GM23248 (cell line): ENCODE measurements at regions not wholly inside any gene's neighbourhood (a gene's known extent, or its start where the extent isn't known, plus 50 kb on each side); places are given as distances from the start of the nearest gene placed in this dataset.

Experiments used
- DNase-seq: peaks from one replicate; pipeline ENCODE4 v3.0.0-alpha.2; 2015
- H2AFZ ChIP-seq: fragments of 200-600 bp; sonication (generic); 2 replicates; pipeline ENCODE4 v1.6.1; 2016; ENCODE audit warnings: antibody characterized with exemption
- H3F3A ChIP-seq: fragments of 200-600 bp; sonication (generic); 2 replicates; pipeline ENCODE4 v1.6.1; 2016; ENCODE audit warnings: mild to moderate bottlenecking, antibody characterized with exemption, mixed run types; ENCODE audit not compliant: insufficient read depth
- H3K27ac ChIP-seq: fragments of 200-600 bp; sonication (generic); 2 replicates; pipeline ENCODE4 v1.5.1; 2016; ENCODE audit warnings: mild to moderate bottlenecking
- H3K27me3 ChIP-seq: fragments of 200-600 bp; sonication (generic); replicated peaks from 2 replicates; pipeline ENCODE4 v1.6.1; 2016; ENCODE audit warnings: mild to moderate bottlenecking; ENCODE audit not compliant: insufficient read depth
- H3K36me3 ChIP-seq: fragments of 200-600 bp; sonication (generic); 2 replicates; pipeline ENCODE4 v1.6.1; 2016; ENCODE audit warnings: low read depth, mild to moderate bottlenecking
- H3K4me1 ChIP-seq: fragments of 200-600 bp; sonication (generic); 2 replicates; pipeline ENCODE4 v1.6.1; 2016; ENCODE audit warnings: mild to moderate bottlenecking; ENCODE audit not compliant: insufficient read depth
- H3K4me2 ChIP-seq: fragments of 200-600 bp; sonication (generic); one replicate; pipeline ENCODE4 v1.6.1; 2016; ENCODE audit warnings: mild to moderate bottlenecking; ENCODE audit not compliant: unreplicated experiment
- H3K4me3 ChIP-seq: fragments of 200-600 bp; sonication (generic); 2 replicates; pipeline ENCODE4 v1.5.1; 2016; ENCODE audit warnings: mild to moderate bottlenecking
- H3K79me2 ChIP-seq: fragments of 200-600 bp; sonication (generic); 2 replicates; pipeline ENCODE4 v1.6.1; 2016; ENCODE audit warnings: mild to moderate bottlenecking; ENCODE audit not compliant: insufficient read depth
- H3K9ac ChIP-seq: fragments of 200-600 bp; sonication (generic); 2 replicates; pipeline ENCODE4 v1.6.1; 2016; ENCODE audit warnings: mild to moderate bottlenecking
- H3K9me2 ChIP-seq: fragments of 200-600 bp; sonication (generic); 2 replicates; pipeline ENCODE4 v1.6.1; 2016; ENCODE audit warnings: mixed run types, mild to moderate bottlenecking, moderate library complexity; ENCODE audit not compliant: insufficient read depth
- H3K9me3 ChIP-seq: fragments of 200-600 bp; sonication (generic); one replicate; pipeline ENCODE4 v1.6.1; 2017; ENCODE audit warnings: low read depth
- H4K20me1 ChIP-seq: fragments of 200-600 bp; sonication (generic); 2 replicates; pipeline ENCODE4 v1.6.0; 2016; ENCODE audit not compliant: insufficient read depth
- EZH2 ChIP-seq: fragments of 200-600 bp; sonication (generic); IDR thresholded peaks from 2 replicates; pipeline ENCODE4 v1.6.1; 2018; ENCODE audit warnings: antibody characterized with exemption, mild to moderate bottlenecking; ENCODE audit not compliant: insufficient read depth, poor library complexity, severe bottlenecking
- EZH2phosphoT487 ChIP-seq: fragments of 200-600 bp; sonication (generic); IDR thresholded peaks from 2 replicates; pipeline ENCODE4 v1.6.1; 2018; ENCODE audit warnings: antibody characterized with exemption, moderate library complexity, mild to moderate bottlenecking, low read depth; ENCODE audit not compliant: insufficient read depth
- WGBS, 2 experiments: methylation state at CpG; one replicate each; pipeline ENCODE4 v1.1.6; 2015 to 2017; ENCODE audit warnings: low lambda C conversion rate in 2 of 2, low coverage in 1 of 2; ENCODE audit errors: missing lambda C conversion rate in 2 of 2; 5-methylcytosine and 5-hydroxymethylcytosine counted together
- in situ Hi-C: fragments of 300-500 bp; cut with MboI; formaldehyde crosslinking; loops from 2 replicates; pipeline ENCODE4 v1.15.0; 2020

DNA sequence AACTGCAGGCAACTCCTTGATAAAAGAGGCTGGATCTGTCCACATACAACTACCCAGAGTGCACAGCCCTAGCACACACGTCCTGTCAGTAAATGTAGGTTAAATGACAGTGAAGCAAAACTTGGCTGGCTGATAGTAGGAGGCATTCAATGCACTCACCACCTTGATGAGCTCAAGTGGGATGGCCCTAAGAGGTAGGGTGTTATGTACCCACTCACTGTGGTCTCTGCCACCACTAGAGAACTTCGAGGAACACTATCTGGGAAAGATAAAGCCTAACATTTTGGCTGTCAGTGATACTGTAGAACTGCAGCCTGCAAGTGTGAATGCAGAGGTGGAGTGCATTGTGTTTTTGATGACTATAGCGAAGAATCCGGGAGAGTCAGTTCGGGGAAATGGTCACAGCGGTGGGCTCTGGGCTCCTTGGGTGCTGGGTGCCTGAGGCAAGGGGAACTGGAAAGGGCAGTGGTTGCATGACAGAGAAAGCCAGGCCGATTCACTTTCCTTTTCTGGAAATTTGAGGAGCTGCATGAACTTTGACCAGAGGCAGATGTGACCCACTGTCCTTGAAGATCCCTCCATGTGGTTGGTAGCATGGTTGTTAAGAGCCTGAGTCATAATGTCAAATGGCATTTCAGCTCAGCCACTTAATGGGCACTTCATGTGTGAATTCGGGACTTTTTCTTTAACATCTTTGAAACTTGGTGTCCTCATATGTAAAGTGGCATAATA is 93.1 kb upstream of the ZPBP start:
- Histone ChIP-seq H3K79me2 (no peaks in the 10 kb centered on the region), H3F3A (no peaks in the 10 kb centered on the region), H4K20me1 (no peaks in the 10 kb centered on the region), H3K27me3 (no peaks in the 10 kb centered on the region), H2AFZ (no peak overlapping the region), H3K4me2 (no peak overlapping the region), H3K27ac (no peak overlapping the region), H3K4me1 (no peaks in the 10 kb centered on the region), H3K9me3 (no peaks in the 10 kb centered on the region), H3K9me2 (no peaks in the 10 kb centered on the region), H3K9ac (no peak overlapping the region), H3K4me3 (no peak overlapping the region), H3K36me3 (no peaks in the 10 kb centered on the region)
- WGBS, 2 experiments: 35 to 38% methylated on average over 8 of the region's 8 CpGs
- no peak for DNase-seq
- in situ Hi-C loops: no loop called here
- TF ChIP-seq EZH2phosphoT487: no peak
- no peak for TF ChIP-seq EZH2

DNA sequence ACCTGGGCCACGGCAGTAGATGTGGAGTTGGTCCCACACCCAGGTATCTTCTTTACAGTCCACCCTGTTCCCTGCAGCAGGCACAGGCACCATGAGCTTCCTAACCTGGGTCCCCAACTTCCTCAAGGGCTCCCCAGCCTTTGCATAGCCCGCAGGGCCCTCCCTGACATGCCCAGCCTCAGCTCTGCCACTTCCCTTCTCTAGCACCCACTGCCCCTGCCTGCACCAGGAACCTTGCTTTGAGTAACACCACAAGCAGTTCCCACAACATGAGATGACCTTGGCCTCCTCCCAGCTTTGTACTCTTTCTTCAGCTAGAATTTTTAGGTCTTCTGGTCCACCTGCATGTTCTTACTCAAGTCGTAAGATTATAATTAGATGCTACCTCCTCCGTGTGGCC is 92.2 kb upstream of the ZPBP start:
- WGBS, 2 experiments: 33 to 36% methylated on average over 4 of the region's 4 CpGs
- Histone ChIP-seq H2AFZ (no peak overlapping the region), H3K4me2 (no peak overlapping the region), H3K9me2 (no peaks in the 10 kb centered on the region), H3K4me1 (no peaks in the 10 kb centered on the region), H3K36me3 (no peaks in the 10 kb centered on the region), H3K4me3 (no peak overlapping the region), H3K79me2 (no peaks in the 10 kb centered on the region), H3K27ac (no peak overlapping the region), H3K9ac (no peak overlapping the region), H3K9me3 (no peaks in the 10 kb centered on the region), H3F3A (no peaks in the 10 kb centered on the region), H3K27me3 (no peaks in the 10 kb centered on the region), H4K20me1 (no peaks in the 10 kb centered on the region)
- TF ChIP-seq EZH2phosphoT487 (no peak), EZH2 (no peak)
- in situ Hi-C loops: no loop called here
- DNase-seq: no peak

DNA sequence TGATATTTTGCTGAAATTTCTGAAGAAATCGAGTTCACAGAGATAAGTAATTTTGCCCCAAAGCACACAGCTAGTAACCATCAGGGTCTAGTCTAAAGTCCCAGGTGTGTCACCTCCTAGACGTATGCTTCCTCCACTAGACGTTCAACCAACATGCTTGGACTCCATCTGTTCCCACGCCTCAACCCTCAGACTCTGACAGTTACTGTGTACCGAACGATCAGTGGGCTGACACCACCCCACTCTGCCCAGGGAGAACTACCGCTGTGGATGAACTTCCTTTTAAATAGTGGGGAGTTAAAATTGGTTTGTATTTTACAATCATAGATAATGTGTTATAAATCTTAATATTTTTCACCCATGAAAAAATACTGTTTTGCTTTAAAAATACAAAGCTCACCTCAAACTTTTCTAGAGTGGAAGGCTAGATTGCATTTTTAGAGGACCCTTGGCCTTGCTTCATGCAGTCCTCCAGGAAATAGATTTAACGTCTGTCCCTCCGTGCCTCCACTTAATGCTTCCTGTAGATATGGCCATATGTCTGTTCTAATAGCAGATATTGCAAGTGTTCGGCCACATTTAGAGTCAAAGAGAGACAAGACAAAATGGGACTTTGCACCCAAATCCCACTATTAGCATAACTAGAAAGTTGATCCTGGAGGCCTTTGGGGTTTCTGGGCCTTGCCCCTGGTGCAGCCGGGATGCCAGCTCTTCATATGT is 91.4 kb upstream of the ZPBP start:
- no peaks in the 10 kb centered on the region for H3F3A ChIP-seq
- no peaks in the 10 kb centered on the region for H3K9me2 ChIP-seq
- WGBS, 2 experiments: 32 to 41% methylated on average over 11 of the region's 11 CpGs
- H4K20me1 ChIP-seq: no peaks in the 10 kb centered on the region
- H3K27ac ChIP-seq: no peak overlapping the region
- no peaks in the 10 kb centered on the region for H3K4me1 ChIP-seq
- H3K79me2 ChIP-seq: no peaks in the 10 kb centered on the region
- no peak for DNase-seq
- no peak overlapping the region for H3K4me2 ChIP-seq
- H3K4me3 ChIP-seq: no peak overlapping the region
- TF ChIP-seq EZH2 (no peak), EZH2phosphoT487 (no peak)
- in situ Hi-C loops: no loop called here
- 0 out of 2 replicates have a peak, but pooled peaks cover 4% of the 10 kb centered on the region for H3K27me3 ChIP-seq
- H3K36me3 ChIP-seq: no peaks in the 10 kb centered on the region
- no peak overlapping the region for H2AFZ ChIP-seq
- no peak overlapping the region for H3K9ac ChIP-seq
- H3K9me3 ChIP-seq: no peaks in the 10 kb centered on the region

DNA sequence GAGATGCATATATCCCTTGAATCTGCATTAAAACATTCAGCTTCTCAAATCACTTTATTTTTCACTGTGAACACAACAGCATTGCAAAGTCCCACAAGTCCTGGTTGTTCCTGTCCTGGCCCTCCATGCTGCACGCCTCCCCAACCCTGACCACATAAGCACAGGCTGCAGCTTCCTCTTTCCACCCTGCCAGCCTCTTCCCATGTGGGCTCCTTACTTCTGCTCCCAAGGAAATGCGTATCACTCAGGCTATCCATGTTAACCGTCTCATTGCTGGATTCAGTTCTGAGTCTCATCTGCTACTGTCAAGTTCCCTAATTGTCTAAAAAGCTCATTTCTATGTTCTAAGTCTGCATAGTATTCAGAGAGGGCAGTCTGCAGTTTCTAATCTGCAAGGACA is 89.7 kb upstream of the ZPBP start:
- Histone ChIP-seq H3K27me3 (0 out of 2 replicates have a peak, but pooled peaks cover 4% of the 10 kb centered on the region), H3K4me1 (no peaks in the 10 kb centered on the region), H3K9ac (no peak overlapping the region), H2AFZ (no peak overlapping the region), H3K27ac (no peak overlapping the region), H3K36me3 (no peaks in the 10 kb centered on the region), H3K79me2 (no peaks in the 10 kb centered on the region), H3K4me2 (no peak overlapping the region), H3K9me3 (no peaks in the 10 kb centered on the region), H3K9me2 (no peaks in the 10 kb centered on the region), H3F3A (no peaks in the 10 kb centered on the region), H4K20me1 (no peaks in the 10 kb centered on the region), H3K4me3 (no peak overlapping the region)
- 13 to 14% methylated on average over 3 of the region's 3 CpGs for WGBS, 2 experiments
- TF ChIP-seq EZH2phosphoT487 (no peak), EZH2 (no peak)
- in situ Hi-C loops: no loop called here
- no peak for DNase-seq
